ENCODE measurements at regions not wholly inside any gene's neighbourhood (a gene's known extent, or its start where the extent isn't known, plus 50 kb on each side); places are given as distances from the start of the nearest gene placed in this dataset.

GRCh38 chr1:191970116-191970515 lies 188.1 kb upstream of the RGS18 start:
- H3K9me3 Mint-ChIP-seq = peaks cover 4 to 19% (median 7%) of the 10 kb centered on the region in 5 donors
- H3K27ac Mint-ChIP-seq = no peak overlapping the region
- H3K4me3 Mint-ChIP-seq = no peak overlapping the region
- CTCF ChIA-PET = no interaction called here
- Histone ChIP-seq H3K4me3 (ENCODE audit: low read length) (no peak overlapping the region), H3K27me3 (ENCODE audit: insufficient read depth, low read length, poor library complexity, severe bottlenecking) (no peaks in the 10 kb centered on the region), H3K36me3 (ENCODE audit: insufficient read depth, low read length) (no peaks in the 10 kb centered on the region), H3K27ac (ENCODE audit: low read depth, low read length) (no peak overlapping the region), H3K9me3 (ENCODE audit: low read length) (no peaks in the 10 kb centered on the region), H3K4me1 (ENCODE audit: insufficient read depth, low read length) (no peaks in the 10 kb centered on the region)
- no peaks in the 10 kb centered on the region for H3K4me1 Mint-ChIP-seq
- no peaks in the 10 kb centered on the region for H3K36me3 Mint-ChIP-seq
- POLR2A ChIA-PET = no interaction called here
- DNase-seq = no peak
- H3K27me3 Mint-ChIP-seq = no peaks in the 10 kb centered on the region

DNA sequence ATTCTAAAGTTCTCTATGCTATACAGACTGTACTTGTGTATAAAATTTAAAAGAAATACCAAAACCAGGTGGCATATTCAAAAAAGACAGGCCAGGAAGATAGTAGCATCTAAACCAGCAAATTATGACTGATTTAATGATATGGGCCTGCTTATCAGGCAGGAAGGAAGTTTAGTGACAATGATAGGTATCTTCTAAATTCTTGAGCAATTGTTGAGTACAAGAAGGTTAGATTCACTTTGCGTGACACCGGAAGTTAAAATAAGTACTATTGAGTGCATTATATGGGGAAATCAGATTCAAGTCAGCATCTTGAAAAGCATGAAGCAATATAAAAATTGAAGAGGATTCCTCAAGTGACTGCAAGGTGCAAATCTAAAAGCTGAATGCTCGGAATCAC lies 186.8 kb upstream of the RGS18 start:
- H3K4me1 Mint-ChIP-seq = no peaks in the 10 kb centered on the region
- POLR2A ChIA-PET = no interaction called here
- no peak overlapping the region for H3K4me3 Mint-ChIP-seq
- Histone ChIP-seq H3K9me3 (ENCODE audit: low read length) (no peaks in the 10 kb centered on the region), H3K4me1 (ENCODE audit: insufficient read depth, low read length) (no peaks in the 10 kb centered on the region), H3K27me3 (ENCODE audit: insufficient read depth, low read length, poor library complexity, severe bottlenecking) (no peaks in the 10 kb centered on the region), H3K4me3 (ENCODE audit: low read length) (no peak overlapping the region), H3K27ac (ENCODE audit: low read depth, low read length) (no peak overlapping the region), H3K36me3 (ENCODE audit: insufficient read depth, low read length) (no peaks in the 10 kb centered on the region)
- peaks cover 5 to 22% (median 7%) of the 10 kb centered on the region in 5 donors for H3K9me3 Mint-ChIP-seq
- H3K27ac Mint-ChIP-seq = no peak overlapping the region
- no peaks in the 10 kb centered on the region for H3K36me3 Mint-ChIP-seq
- no peak for DNase-seq
- CTCF ChIA-PET = no interaction called here
- no peaks in the 10 kb centered on the region for H3K27me3 Mint-ChIP-seq

- no peaks in the 10 kb centered on the region for H3K9me3 ChIP-seq (ENCODE audit: low read length)
- no peak for DNase-seq
- H3K36me3 Mint-ChIP-seq = no peaks in the 10 kb centered on the region
- H3K27ac ChIP-seq (ENCODE audit: low read depth, low read length) = no peak overlapping the region
- no peaks in the 10 kb centered on the region for H3K4me1 Mint-ChIP-seq
- H3K27ac Mint-ChIP-seq = no peak overlapping the region
- H3K4me3 Mint-ChIP-seq = no peak overlapping the region
- H3K27me3 Mint-ChIP-seq = no peaks in the 10 kb centered on the region
- POLR2A ChIA-PET = no interaction called here
- H3K4me3 ChIP-seq (ENCODE audit: low read length) = no peak overlapping the region
- H3K36me3 ChIP-seq (ENCODE audit: insufficient read depth, low read length) = no peaks in the 10 kb centered on the region
- H3K9me3 Mint-ChIP-seq = peaks cover 5 to 26% (median 7%) of the 10 kb centered on the region in 5 donors
- no peaks in the 10 kb centered on the region for H3K4me1 ChIP-seq (ENCODE audit: insufficient read depth, low read length)
- no peaks in the 10 kb centered on the region for H3K27me3 ChIP-seq (ENCODE audit: insufficient read depth, low read length, poor library complexity, severe bottlenecking)
- CTCF ChIA-PET = no interaction called here
Measured at GRCh38 chr1:191974004-191974403, 184.3 kb upstream of the RGS18 start.

DNA sequence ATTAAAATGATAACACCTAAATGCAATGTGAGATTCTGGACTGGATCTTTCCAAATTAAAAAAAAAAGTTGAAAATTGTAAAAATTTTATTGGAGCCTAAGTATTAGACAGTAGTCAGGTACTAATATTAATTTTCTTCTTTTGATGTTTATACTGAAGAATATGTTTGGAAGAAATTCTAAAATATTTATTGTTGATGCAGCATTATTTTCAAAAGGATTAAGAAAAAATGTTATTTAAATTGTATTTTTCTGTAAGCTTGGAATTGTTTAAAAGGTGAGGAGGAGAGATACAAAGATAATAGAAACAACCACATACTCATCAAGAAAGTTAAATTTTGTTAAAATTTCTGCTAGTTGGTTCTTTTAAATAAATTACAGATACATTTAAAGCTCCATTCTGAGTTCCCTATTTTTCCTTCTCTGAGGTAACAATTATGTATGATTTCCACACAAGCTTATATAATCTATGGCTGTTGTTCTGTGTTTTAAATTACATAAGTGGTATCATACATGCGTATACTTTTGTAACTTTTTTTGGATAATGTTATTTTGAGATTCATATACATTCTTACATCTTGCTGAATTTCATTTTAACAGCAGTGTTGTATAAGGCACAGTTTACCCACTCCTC lies 180.3 kb upstream of the RGS18 start:
- Histone ChIP-seq H3K36me3 (ENCODE audit: insufficient read depth, low read length) (no peaks in the 10 kb centered on the region), H3K9me3 (ENCODE audit: low read length) (no peaks in the 10 kb centered on the region), H3K4me1 (ENCODE audit: insufficient read depth, low read length) (no peaks in the 10 kb centered on the region), H3K27me3 (ENCODE audit: insufficient read depth, low read length, poor library complexity, severe bottlenecking) (no peaks in the 10 kb centered on the region), H3K4me3 (ENCODE audit: low read length) (no peak overlapping the region), H3K27ac (ENCODE audit: low read depth, low read length) (no peak overlapping the region)
- no peak overlapping the region for H3K27ac Mint-ChIP-seq
- peaks cover 6 to 36% (median 14%) of the 10 kb centered on the region in 5 donors for H3K9me3 Mint-ChIP-seq
- no peaks in the 10 kb centered on the region for H3K4me1 Mint-ChIP-seq
- ChIA-PET POLR2A (no interaction called here), CTCF (no interaction called here)
- H3K27me3 Mint-ChIP-seq = no peaks in the 10 kb centered on the region
- no peak overlapping the region for H3K4me3 Mint-ChIP-seq
- H3K36me3 Mint-ChIP-seq = no peaks in the 10 kb centered on the region
- DNase-seq = no peak

DNA sequence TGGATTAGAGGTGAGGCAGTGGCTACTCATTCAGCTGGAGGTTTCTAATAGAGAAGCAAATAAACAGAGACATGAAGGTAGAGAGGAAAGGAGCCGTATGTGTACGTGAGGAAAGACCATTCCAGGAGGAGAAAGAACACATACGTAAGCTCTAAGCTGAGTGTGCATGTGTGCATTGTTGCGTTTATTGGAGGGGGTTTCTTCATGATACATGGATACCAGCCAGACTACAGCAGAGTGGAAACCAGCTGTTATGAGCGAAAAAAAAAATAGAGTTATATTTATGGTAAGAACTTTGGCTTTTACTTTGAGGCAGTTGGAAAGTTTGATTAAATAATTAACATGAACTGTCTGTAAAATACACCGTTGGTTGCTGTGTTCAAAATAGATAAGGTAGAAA lies 173.4 kb upstream of the RGS18 start:
- Histone ChIP-seq H3K4me3 (ENCODE audit: low read length) (no peak overlapping the region), H3K36me3 (ENCODE audit: insufficient read depth, low read length) (no peaks in the 10 kb centered on the region), H3K9me3 (ENCODE audit: low read length) (no peaks in the 10 kb centered on the region), H3K27me3 (ENCODE audit: insufficient read depth, low read length, poor library complexity, severe bottlenecking) (no peaks in the 10 kb centered on the region), H3K4me1 (ENCODE audit: insufficient read depth, low read length) (no peaks in the 10 kb centered on the region), H3K27ac (ENCODE audit: low read depth, low read length) (no peak overlapping the region)
- CTCF ChIA-PET = no interaction called here
- Mint-ChIP-seq H3K27ac (no peak overlapping the region), H3K27me3 (peaks cover 0 to 2% of the 10 kb centered on the region in 2 donors), H3K36me3 (no peaks in the 10 kb centered on the region), H3K4me1 (no peaks in the 10 kb centered on the region), H3K9me3 (peaks cover 4 to 18% (median 14%) of the 10 kb centered on the region in 5 donors), H3K4me3 (no peak overlapping the region)
- POLR2A ChIA-PET = no interaction called here
- DNase-seq = no peak

DNA sequence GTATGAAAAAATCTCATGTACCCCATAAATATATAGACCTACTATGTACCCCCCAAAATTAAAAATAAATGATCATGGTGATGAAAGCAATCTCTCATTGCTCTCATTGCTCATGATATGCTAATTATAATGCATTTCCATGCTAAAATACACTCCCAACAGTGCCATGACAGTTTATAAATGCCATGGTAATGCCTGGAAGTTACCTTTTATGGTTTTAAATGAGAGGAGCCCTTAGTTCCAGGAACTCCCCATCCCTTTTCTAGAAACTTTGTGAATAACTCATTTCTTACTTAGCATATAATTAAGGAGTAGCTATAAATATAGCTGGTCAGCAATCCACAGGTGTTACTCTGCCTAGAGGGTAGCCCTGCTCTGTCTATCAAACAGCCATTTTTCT lies 166.1 kb upstream of the RGS18 start:
- ChIA-PET CTCF (no interaction called here), POLR2A (no interaction called here)

DNA sequence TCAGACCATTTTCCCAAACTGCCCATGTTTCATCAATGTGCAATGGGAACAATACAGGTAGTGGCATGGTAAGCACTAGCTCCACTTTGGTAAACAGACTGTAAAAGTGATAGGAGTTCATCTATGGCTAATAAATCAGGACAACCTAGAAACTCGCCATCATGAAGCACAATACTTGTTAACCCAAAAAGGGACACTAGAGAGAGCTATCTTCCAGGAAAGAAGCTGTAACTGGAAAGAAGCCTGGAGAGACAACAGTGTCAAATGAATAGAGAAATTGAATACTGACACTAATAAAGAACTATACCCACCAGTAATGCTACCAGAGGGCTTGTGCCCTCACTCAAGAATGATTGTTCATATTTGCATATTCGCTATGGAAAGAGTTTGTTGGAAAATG lies 164.7 kb upstream of the RGS18 start:
- H3K36me3 Mint-ChIP-seq = no peaks in the 10 kb centered on the region
- ChIA-PET CTCF (no interaction called here), POLR2A (no interaction called here)

More for the DNA sequence above, 166.1 kb upstream of the RGS18 start:
- Histone ChIP-seq H3K27me3 (ENCODE audit: insufficient read depth, low read length, poor library complexity, severe bottlenecking) (no peaks in the 10 kb centered on the region), H3K27ac (ENCODE audit: low read depth, low read length) (no peak overlapping the region), H3K4me1 (ENCODE audit: insufficient read depth, low read length) (no peaks in the 10 kb centered on the region), H3K4me3 (ENCODE audit: low read length) (no peak overlapping the region), H3K36me3 (ENCODE audit: insufficient read depth, low read length) (no peaks in the 10 kb centered on the region), H3K9me3 (ENCODE audit: low read length) (no peaks in the 10 kb centered on the region)
- Mint-ChIP-seq H3K9me3 (peaks cover 0 to 17% (median 4%) of the 10 kb centered on the region in 5 donors), H3K27me3 (no peaks in the 10 kb centered on the region), H3K4me3 (no peak overlapping the region), H3K27ac (no peak overlapping the region), H3K36me3 (no peaks in the 10 kb centered on the region), H3K4me1 (no peaks in the 10 kb centered on the region)
- DNase-seq = no peak

DNA sequence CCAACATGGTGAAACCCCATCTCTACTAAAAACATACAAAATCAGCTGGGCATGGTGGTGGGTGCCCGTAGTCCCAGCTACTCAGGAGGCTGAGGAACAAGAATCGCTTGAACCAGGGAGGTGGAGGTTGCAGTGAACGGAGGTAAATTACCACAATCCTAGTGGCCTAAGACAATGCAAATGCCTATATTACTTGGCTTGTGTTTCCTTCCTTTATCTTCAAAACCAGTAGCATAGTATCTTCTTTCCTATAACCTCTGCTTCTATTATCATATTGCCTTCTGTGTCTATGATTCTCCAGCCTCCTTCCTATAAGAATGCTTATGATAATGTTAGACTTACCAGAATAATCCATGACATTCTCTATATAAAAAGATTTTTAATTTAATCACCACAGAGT lies 156.2 kb upstream of the RGS18 start:
- ChIA-PET CTCF (no interaction called here), POLR2A (no interaction called here)
- Histone ChIP-seq H3K36me3 (ENCODE audit: insufficient read depth, low read length) (no peaks in the 10 kb centered on the region), H3K4me1 (ENCODE audit: insufficient read depth, low read length) (no peaks in the 10 kb centered on the region), H3K4me3 (ENCODE audit: low read length) (no peak overlapping the region), H3K9me3 (ENCODE audit: low read length) (no peaks in the 10 kb centered on the region), H3K27me3 (ENCODE audit: insufficient read depth, low read length, poor library complexity, severe bottlenecking) (no peaks in the 10 kb centered on the region), H3K27ac (ENCODE audit: low read depth, low read length) (no peak overlapping the region)
- no peak overlapping the region for H3K4me3 Mint-ChIP-seq
- H3K27me3 Mint-ChIP-seq = no peaks in the 10 kb centered on the region
- DNase-seq = no peak
- H3K27ac Mint-ChIP-seq = no peak overlapping the region
- H3K36me3 Mint-ChIP-seq = no peaks in the 10 kb centered on the region
- peaks cover 0 to 19% (median under 1%) of the 10 kb centered on the region in 5 donors for H3K9me3 Mint-ChIP-seq
- H3K4me1 Mint-ChIP-seq = no peaks in the 10 kb centered on the region

More for the DNA sequence above, 164.7 kb upstream of the RGS18 start:
- Histone ChIP-seq H3K27ac (ENCODE audit: low read depth, low read length) (no peak overlapping the region), H3K27me3 (ENCODE audit: insufficient read depth, low read length, poor library complexity, severe bottlenecking) (no peaks in the 10 kb centered on the region), H3K4me3 (ENCODE audit: low read length) (no peak overlapping the region), H3K4me1 (ENCODE audit: insufficient read depth, low read length) (no peaks in the 10 kb centered on the region), H3K36me3 (ENCODE audit: insufficient read depth, low read length) (no peaks in the 10 kb centered on the region), H3K9me3 (ENCODE audit: low read length) (no peaks in the 10 kb centered on the region)
- no peak for DNase-seq
- Mint-ChIP-seq H3K9me3 (peaks cover 0 to 25% (median 4%) of the 10 kb centered on the region in 5 donors), H3K4me3 (no peak overlapping the region), H3K27me3 (no peaks in the 10 kb centered on the region), H3K27ac (no peak overlapping the region), H3K4me1 (no peaks in the 10 kb centered on the region)
